Keratinocyte (primary cell): ENCODE measurements at regions not wholly inside any gene's neighbourhood (a gene's known extent, or its start where the extent isn't known, plus 50 kb on each side); places are given as distances from the start of the nearest gene placed in this dataset.

ENCODE experiments used
- DNase-seq: peaks from one replicate; pipeline ENCODE4 v3.0.0-alpha.2; 2011; ENCODE audit warnings: low read depth, missing footprints, low spot score
- FAIRE-seq: peaks from 2 replicates; lab custom pipeline; 2011; peaks lifted over from hg19 to GRCh38; lab: Jason Lieb, UNC
- H2AFZ ChIP-seq: 2 replicates; pipeline ENCODE4 v1.6.0; 2012; ENCODE audit warnings: low read length, control low read depth, inconsistent platforms; ENCODE audit not compliant: control insufficient read depth
- H3K27ac ChIP-seq: 2 replicates; pipeline ENCODE4 v1.5.1; 2011; ENCODE audit warnings: low read length; ENCODE audit not compliant: control insufficient read depth, insufficient read depth
- H3K27me3 ChIP-seq: 3 replicates; pipeline ENCODE4 v1.6.0; 2011; ENCODE audit warnings: low read length; ENCODE audit not compliant: control insufficient read depth, insufficient read depth; ENCODE audit errors: extremely low read depth
- H3K36me3 ChIP-seq, 2 experiments: 2 replicates in 1 of 2; 3 replicates in 1 of 2; pipeline ENCODE4 v1.5.1; 2011; ENCODE audit warnings: low read length in 2 of 2, mild to moderate bottlenecking in 1 of 2; ENCODE audit not compliant: control insufficient read depth in 2 of 2, insufficient read depth in 2 of 2; ENCODE audit errors: extremely low read depth in 1 of 2
- H3K4me1 ChIP-seq: 3 replicates; pipeline ENCODE4 v1.5.1; 2011; ENCODE audit warnings: low read length; ENCODE audit not compliant: control insufficient read depth, insufficient read depth; ENCODE audit errors: extremely low read depth
- H3K4me2 ChIP-seq: 3 replicates; pipeline ENCODE4 v1.6.0; 2011; ENCODE audit warnings: low read depth, low read length; ENCODE audit not compliant: control insufficient read depth, insufficient read depth; ENCODE audit errors: extremely low read depth
- H3K4me3 ChIP-seq, 3 experiments: fragments of 200-600 bp in 1 of 3; sonication (generic) in 1 of 3; 2 replicates in 2 of 3; 3 replicates in 1 of 3; pipeline ENCODE4 v1.5.1; 2011 to 2016; ENCODE audit warnings: low read length in 3 of 3, mild to moderate bottlenecking in 3 of 3, control low read depth in 2 of 3, inconsistent platforms in 1 of 3, low read depth in 1 of 3, mixed read lengths in 1 of 3, mixed run types in 1 of 3, moderate library complexity in 1 of 3; ENCODE audit not compliant: control insufficient read depth in 2 of 3, insufficient read depth in 2 of 3; ENCODE audit errors: extremely low read depth in 1 of 3
- H3K79me2 ChIP-seq: 2 replicates; pipeline ENCODE4 v1.6.0; 2012; ENCODE audit warnings: low read length; ENCODE audit not compliant: control insufficient read depth, insufficient read depth
- H3K9ac ChIP-seq: 3 replicates; pipeline ENCODE4 v1.6.0; 2011; ENCODE audit warnings: low read length; ENCODE audit not compliant: control insufficient read depth, insufficient read depth; ENCODE audit errors: extremely low read depth
- H3K9me1 ChIP-seq: 3 replicates; pipeline ENCODE4 v1.6.0; 2011; ENCODE audit warnings: low read length; ENCODE audit not compliant: control insufficient read depth, insufficient read depth; ENCODE audit errors: extremely low read depth
- H3K9me3 ChIP-seq: 2 replicates; pipeline ENCODE4 v1.5.1; 2012; ENCODE audit warnings: low read depth, low read length; ENCODE audit not compliant: control insufficient read depth
- H4K20me1 ChIP-seq: 3 replicates; pipeline ENCODE4 v1.6.0; 2011; ENCODE audit warnings: low read length; ENCODE audit not compliant: control insufficient read depth, insufficient read depth; ENCODE audit errors: extremely low read depth
- CTCF ChIP-seq, 3 experiments: IDR thresholded peaks in 1 of 3; conservative IDR thresholded peaks in 1 of 3; optimal IDR thresholded peaks in 1 of 3; 2 replicates in 2 of 3; 3 replicates in 1 of 3; pipeline versions ENCODE3 to v1.5.1; 2011; ENCODE audit warnings: low read length in 3 of 3, mild to moderate bottlenecking in 3 of 3, moderate library complexity in 2 of 3, control low read depth in 1 of 3, inconsistent platforms in 1 of 3; ENCODE audit not compliant: insufficient read depth in 2 of 3; ENCODE audit errors: extremely low read depth in 1 of 3
- EZH2 ChIP-seq: IDR thresholded peaks from one replicate; pipeline ENCODE4 v1.6.1; 2012; ENCODE audit warnings: inconsistent platforms, mild to moderate bottlenecking, low read length, moderate library complexity
- dilution Hi-C: fragments of 300-500 bp; cut with MboI; formaldehyde crosslinking; loops from one replicate; pipeline ENCODE4 v1.7.0; 2020; ENCODE audit warnings: low sequenced_read_pairs; ENCODE audit not compliant: extremely low pct_ligation_motif_present

DNA sequence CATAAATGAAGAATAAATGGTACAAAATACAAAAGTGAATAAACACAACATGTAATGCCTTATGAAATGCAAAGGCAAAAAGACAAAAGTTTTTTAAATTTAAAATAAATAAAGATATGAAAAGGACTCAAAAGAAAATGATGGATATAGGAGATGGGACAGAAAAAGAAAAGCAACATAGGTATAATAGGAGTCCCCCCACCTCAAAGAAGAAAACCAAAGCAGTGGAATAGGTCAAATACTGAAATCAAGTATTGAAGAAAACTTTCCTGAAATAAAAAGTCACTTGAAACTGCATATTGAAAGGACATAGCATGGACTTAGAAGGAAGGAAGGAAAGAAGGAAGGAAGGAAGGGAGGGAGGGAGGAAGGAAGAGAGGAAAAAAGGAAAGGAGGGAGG is 110.0 kb upstream of the FAM204A start:
- H3K9me3 ChIP-seq = peaks cover 2% of the 10 kb centered on the region
- H3K4me3 ChIP-seq = no peak overlapping the region
- no peaks in the 10 kb centered on the region for H3K36me3 ChIP-seq
- H3K9me1 ChIP-seq = no peaks in the 10 kb centered on the region
- no peak for TF ChIP-seq EZH2
- no peak for TF ChIP-seq CTCF (optimal IDR thresholded peaks at IDR 0.05 in 1 of 3, IDR thresholded peaks at IDR 0.05 in 1 of 3, conservative IDR thresholded peaks at IDR 0.05 in 1 of 3; ENCODE audit: extremely low read depth in 1 of 3, insufficient read depth in 2 of 3, low read length in 3 of 3)
- H3K4me1 ChIP-seq = no peaks in the 10 kb centered on the region
- H3K9ac ChIP-seq = no peak overlapping the region
- no peak overlapping the region for H3K4me2 ChIP-seq
- no peaks in the 10 kb centered on the region for H3K27me3 ChIP-seq
- no peaks in the 10 kb centered on the region for H4K20me1 ChIP-seq
- H3K27ac ChIP-seq = no peak overlapping the region
- DNase-seq (no peak), FAIRE-seq (no peak)
- no peak overlapping the region for H2AFZ ChIP-seq
- dilution Hi-C loops = no loop called here
- H3K79me2 ChIP-seq = no peaks in the 10 kb centered on the region

DNA sequence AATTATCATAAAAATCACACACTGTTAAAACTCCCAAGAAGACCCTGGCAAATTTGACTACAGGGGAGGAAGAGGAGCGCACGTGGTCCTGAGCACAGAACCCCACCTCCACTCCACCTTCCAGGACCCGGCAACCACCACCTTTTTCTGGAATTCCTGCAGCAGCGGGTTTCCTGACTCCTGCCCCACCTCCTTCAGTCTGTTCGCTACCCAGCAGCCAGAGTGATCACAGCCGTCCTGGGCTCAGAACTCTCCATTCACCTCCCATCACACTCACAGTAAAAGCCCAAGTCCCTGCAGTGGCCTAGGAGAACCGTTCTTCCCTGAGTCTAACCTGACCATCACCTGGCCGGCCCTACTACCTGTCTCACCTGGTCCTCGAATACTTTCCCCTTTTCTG is 107.4 kb upstream of the FAM204A start:
- Histone ChIP-seq H3K4me2 (no peak overlapping the region), H3K79me2 (no peaks in the 10 kb centered on the region), H3K9me1 (no peaks in the 10 kb centered on the region), H3K4me3 (no peak overlapping the region), H3K9ac (no peak overlapping the region), H3K9me3 (peaks cover 2% of the 10 kb centered on the region), H4K20me1 (no peaks in the 10 kb centered on the region), H3K4me1 (no peaks in the 10 kb centered on the region), H3K27me3 (no peaks in the 10 kb centered on the region), H2AFZ (no peak overlapping the region), H3K27ac (no peak overlapping the region), H3K36me3 (no peaks in the 10 kb centered on the region)
- no peak for FAIRE-seq
- dilution Hi-C loops = no loop called here
- no peak for DNase-seq
- TF ChIP-seq CTCF (optimal IDR thresholded peaks at IDR 0.05 in 1 of 3, IDR thresholded peaks at IDR 0.05 in 1 of 3, conservative IDR thresholded peaks at IDR 0.05 in 1 of 3; ENCODE audit: extremely low read depth in 1 of 3, insufficient read depth in 2 of 3, low read length in 3 of 3) (no peak), EZH2 (no peak)
